ENCODE measurements at regions not wholly inside any gene's neighbourhood (a gene's known extent, or its start where the extent isn't known, plus 50 kb on each side); places are given as distances from the start of the nearest gene placed in this dataset.

GRCh38 chr14:35963209-35963608, 137.1 kb downstream of the BRMS1L start:
- no peaks in the 10 kb centered on the region for H4K20me1 ChIP-seq (ENCODE audit: insufficient read depth)
- no peak overlapping the region for H3K9ac ChIP-seq
- no peaks in the 10 kb centered on the region for H3K27me3 ChIP-seq (replicated peaks; ENCODE audit: insufficient read depth)
- H3K4me2 ChIP-seq (ENCODE audit: unreplicated experiment), result no peak overlapping the region
- no peak overlapping the region for H3K4me3 ChIP-seq
- no peak for TF ChIP-seq EZH2 (IDR thresholded peaks at IDR 0.05; ENCODE audit: insufficient read depth, poor library complexity, severe bottlenecking)
- no peak for TF ChIP-seq EZH2phosphoT487 (IDR thresholded peaks at IDR 0.05; ENCODE audit: insufficient read depth, low read depth)
- H3K4me1 ChIP-seq (ENCODE audit: insufficient read depth), result no peaks in the 10 kb centered on the region
- H3K9me3 ChIP-seq (ENCODE audit: low read depth), result no peaks in the 10 kb centered on the region
- no peak overlapping the region for H3K27ac ChIP-seq
- no peaks in the 10 kb centered on the region for H3F3A ChIP-seq (ENCODE audit: insufficient read depth)
- no peaks in the 10 kb centered on the region for H3K36me3 ChIP-seq (ENCODE audit: low read depth)
- H2AFZ ChIP-seq, result no peak overlapping the region
- in situ Hi-C loops (cut with MboI), result no loop called here
- DNase-seq, result no peak
- no peaks in the 10 kb centered on the region for H3K79me2 ChIP-seq (ENCODE audit: insufficient read depth)
- H3K9me2 ChIP-seq (ENCODE audit: insufficient read depth), result no peaks in the 10 kb centered on the region

GRCh38 chr14:35961697-35962274, 135.6 kb downstream of the BRMS1L start:
- Histone ChIP-seq H3K4me1 (ENCODE audit: insufficient read depth) (no peaks in the 10 kb centered on the region), H3K9me3 (ENCODE audit: low read depth) (no peaks in the 10 kb centered on the region), H3K79me2 (ENCODE audit: insufficient read depth) (no peaks in the 10 kb centered on the region), H2AFZ (no peak overlapping the region), H3F3A (ENCODE audit: insufficient read depth) (no peaks in the 10 kb centered on the region), H3K36me3 (ENCODE audit: low read depth) (no peaks in the 10 kb centered on the region), H3K9me2 (ENCODE audit: insufficient read depth) (no peaks in the 10 kb centered on the region), H3K4me3 (no peak overlapping the region), H3K9ac (no peak overlapping the region), H3K4me2 (ENCODE audit: unreplicated experiment) (no peak overlapping the region), H4K20me1 (ENCODE audit: insufficient read depth) (no peaks in the 10 kb centered on the region), H3K27me3 (replicated peaks; ENCODE audit: insufficient read depth) (no peaks in the 10 kb centered on the region), H3K27ac (no peak overlapping the region)
- in situ Hi-C loops (cut with MboI), result no loop called here
- DNase-seq, result no peak
- TF ChIP-seq EZH2phosphoT487 (IDR thresholded peaks at IDR 0.05; ENCODE audit: insufficient read depth, low read depth) (no peak), EZH2 (IDR thresholded peaks at IDR 0.05; ENCODE audit: insufficient read depth, poor library complexity, severe bottlenecking) (no peak)
- WGBS, 2 experiments (ENCODE audit: low coverage in 1 of 2, low lambda C conversion rate in 2 of 2, missing lambda C conversion rate in 2 of 2), result 42 to 47% methylated on average over 3 of the region's 3 CpGs

GRCh38 chr14:35959835-35960234, 133.7 kb downstream of the BRMS1L start:
- DNase-seq, result no peak
- TF ChIP-seq EZH2 (IDR thresholded peaks at IDR 0.05; ENCODE audit: insufficient read depth, poor library complexity, severe bottlenecking) (no peak), EZH2phosphoT487 (IDR thresholded peaks at IDR 0.05; ENCODE audit: insufficient read depth, low read depth) (no peak)
- H3F3A ChIP-seq (ENCODE audit: insufficient read depth), result no peaks in the 10 kb centered on the region

GRCh38 chr14:35958499-35958898, 132.4 kb downstream of the BRMS1L start:
- no peak overlapping the region for H2AFZ ChIP-seq
- H3K27ac ChIP-seq, result no peak overlapping the region
- H3K4me2 ChIP-seq (ENCODE audit: unreplicated experiment), result no peak overlapping the region
- in situ Hi-C loops (cut with MboI), result no loop called here
- H3K9ac ChIP-seq, result no peak overlapping the region
- H3K4me1 ChIP-seq (ENCODE audit: insufficient read depth), result no peaks in the 10 kb centered on the region
- no peaks in the 10 kb centered on the region for H4K20me1 ChIP-seq (ENCODE audit: insufficient read depth)
- no peaks in the 10 kb centered on the region for H3K79me2 ChIP-seq (ENCODE audit: insufficient read depth)
- no peak overlapping the region for H3K4me3 ChIP-seq
- no peaks in the 10 kb centered on the region for H3K9me2 ChIP-seq (ENCODE audit: insufficient read depth)
- H3F3A ChIP-seq (ENCODE audit: insufficient read depth), result no peaks in the 10 kb centered on the region
- no peak for TF ChIP-seq EZH2phosphoT487 (IDR thresholded peaks at IDR 0.05; ENCODE audit: insufficient read depth, low read depth)
- no peak for TF ChIP-seq EZH2 (IDR thresholded peaks at IDR 0.05; ENCODE audit: insufficient read depth, poor library complexity, severe bottlenecking)
- 66 to 72% methylated on average over 4 of the region's 4 CpGs for WGBS, 2 experiments (ENCODE audit: low coverage in 1 of 2, low lambda C conversion rate in 2 of 2, missing lambda C conversion rate in 2 of 2)
- no peaks in the 10 kb centered on the region for H3K36me3 ChIP-seq (ENCODE audit: low read depth)
- H3K27me3 ChIP-seq (replicated peaks; ENCODE audit: insufficient read depth), result no peaks in the 10 kb centered on the region
- no peaks in the 10 kb centered on the region for H3K9me3 ChIP-seq (ENCODE audit: low read depth)
- no peak for DNase-seq

More at GRCh38 chr14:35959835-35960234, 133.7 kb downstream of the BRMS1L start:
- no peak overlapping the region for H3K4me3 ChIP-seq
- no peak overlapping the region for H3K9ac ChIP-seq
- H3K79me2 ChIP-seq (ENCODE audit: insufficient read depth), result no peaks in the 10 kb centered on the region
- no peaks in the 10 kb centered on the region for H3K9me2 ChIP-seq (ENCODE audit: insufficient read depth)
- no peak overlapping the region for H3K4me2 ChIP-seq (ENCODE audit: unreplicated experiment)
- H3K4me1 ChIP-seq (ENCODE audit: insufficient read depth), result no peaks in the 10 kb centered on the region
- H3K27ac ChIP-seq, result no peak overlapping the region
- no peak overlapping the region for H2AFZ ChIP-seq
- no peaks in the 10 kb centered on the region for H3K36me3 ChIP-seq (ENCODE audit: low read depth)
- H4K20me1 ChIP-seq (ENCODE audit: insufficient read depth), result no peaks in the 10 kb centered on the region
- no peaks in the 10 kb centered on the region for H3K27me3 ChIP-seq (replicated peaks; ENCODE audit: insufficient read depth)
- H3K9me3 ChIP-seq (ENCODE audit: low read depth), result no peaks in the 10 kb centered on the region
- in situ Hi-C loops (cut with MboI), result no loop called here

Measured in GM23248 (cell line).